Activated CD4-positive, alpha-beta T cell treated with anti-CD3 and anti-CD28 coated beads, Interleukin-2, amount 50 U/mL, for 1 hour (primary cell): ENCODE measurements at regions not wholly inside any gene's neighbourhood (a gene's known extent, or its start where the extent isn't known, plus 50 kb on each side); places are given as distances from the start of the nearest gene placed in this dataset.
"Not testable (repeated sequence)": the region's sequence is repeated elsewhere in the genome, so short reads cannot be mapped to it uniquely, and the experiment has no call there.

Experiments
- DNase-seq: peaks from one replicate; pipeline ENCODE4 v3.0.0-alpha.2; 2020

GRCh38 chr1:219560856-219561255 is 52.0 kb downstream of the ZC3H11B start:
- no peak for DNase-seq

GRCh38 chr1:219559899-219560298 is 53.0 kb downstream of the ZC3H11B start:
- no peak for DNase-seq

- DNase-seq, result no peak
Measured at GRCh38 chr1:219555806-219556205, 57.1 kb downstream of the ZC3H11B start.

- DNase-seq, result no peak
Measured at GRCh38 chr1:219555031-219555692, 57.7 kb downstream of the ZC3H11B start.

GRCh38 chr1:219553934-219554502 is 58.9 kb downstream of the ZC3H11B start:
- no peak for DNase-seq

GRCh38 chr1:219550201-219550600 is 62.7 kb downstream of the ZC3H11B start:
- no peak for DNase-seq

- DNase-seq, result no peak
Measured at GRCh38 chr1:219549215-219549614, 63.7 kb downstream of the ZC3H11B start.

- DNase-seq, result no peak
Measured at GRCh38 chr1:219548386-219548785, 64.5 kb downstream of the ZC3H11B start.

- DNase-seq, result not testable (repeated sequence)
Measured at GRCh38 chr1:219545756-219546155, 67.1 kb downstream of the ZC3H11B start.

GRCh38 chr1:219544163-219544846 is 68.6 kb downstream of the ZC3H11B start:
- DNase-seq, result no peak

GRCh38 chr1:219542828-219543518 is 69.9 kb downstream of the ZC3H11B start:
- no peak for DNase-seq

GRCh38 chr1:219541946-219542345 is 71.0 kb downstream of the ZC3H11B start:
- DNase-seq, result no peak

- no peak for DNase-seq
Measured at GRCh38 chr1:219539645-219540254, 73.2 kb downstream of the ZC3H11B start.

- DNase-seq, result no peak
Measured at GRCh38 chr1:219538886-219539285, 74.0 kb downstream of the ZC3H11B start.

- DNase-seq, result no peak
Measured at GRCh38 chr1:219537223-219537631, 75.7 kb downstream of the ZC3H11B start.

- DNase-seq, result no peak
Measured at GRCh38 chr1:219536038-219536437, 76.9 kb downstream of the ZC3H11B start.

GRCh38 chr1:219534991-219535390 is 77.9 kb downstream of the ZC3H11B start:
- no peak for DNase-seq

- no peak for DNase-seq
Measured at GRCh38 chr1:219533280-219533679, 79.6 kb downstream of the ZC3H11B start.

GRCh38 chr1:219529116-219529515 is 83.8 kb downstream of the ZC3H11B start:
- no peak for DNase-seq

GRCh38 chr1:219528633-219529032 is 84.3 kb downstream of the ZC3H11B start:
- no peak for DNase-seq

GRCh38 chr1:219527994-219528393 is 84.9 kb downstream of the ZC3H11B start:
- DNase-seq, result no peak

GRCh38 chr1:219526074-219526473 is 86.8 kb downstream of the ZC3H11B start:
- DNase-seq, result no peak

- no peak for DNase-seq
Measured at GRCh38 chr1:219523411-219523810, 89.5 kb downstream of the ZC3H11B start.
